GM23248 (cell line): ENCODE measurements at regions not wholly inside any gene's neighbourhood (a gene's known extent, or its start where the extent isn't known, plus 50 kb on each side); places are given as distances from the start of the nearest gene placed in this dataset.

Source experiments
- DNase-seq: peaks from one replicate; pipeline ENCODE4 v3.0.0-alpha.2; 2015
- H2AFZ ChIP-seq: fragments of 200-600 bp; sonication (generic); 2 replicates; pipeline ENCODE4 v1.6.1; 2016; ENCODE audit warnings: antibody characterized with exemption
- H3F3A ChIP-seq: fragments of 200-600 bp; sonication (generic); 2 replicates; pipeline ENCODE4 v1.6.1; 2016; ENCODE audit warnings: mild to moderate bottlenecking, antibody characterized with exemption, mixed run types; ENCODE audit not compliant: insufficient read depth
- H3K27ac ChIP-seq: fragments of 200-600 bp; sonication (generic); 2 replicates; pipeline ENCODE4 v1.5.1; 2016; ENCODE audit warnings: mild to moderate bottlenecking
- H3K27me3 ChIP-seq: fragments of 200-600 bp; sonication (generic); replicated peaks from 2 replicates; pipeline ENCODE4 v1.6.1; 2016; ENCODE audit warnings: mild to moderate bottlenecking; ENCODE audit not compliant: insufficient read depth
- H3K36me3 ChIP-seq: fragments of 200-600 bp; sonication (generic); 2 replicates; pipeline ENCODE4 v1.6.1; 2016; ENCODE audit warnings: low read depth, mild to moderate bottlenecking
- H3K4me1 ChIP-seq: fragments of 200-600 bp; sonication (generic); 2 replicates; pipeline ENCODE4 v1.6.1; 2016; ENCODE audit warnings: mild to moderate bottlenecking; ENCODE audit not compliant: insufficient read depth
- H3K4me2 ChIP-seq: fragments of 200-600 bp; sonication (generic); one replicate; pipeline ENCODE4 v1.6.1; 2016; ENCODE audit warnings: mild to moderate bottlenecking; ENCODE audit not compliant: unreplicated experiment
- H3K4me3 ChIP-seq: fragments of 200-600 bp; sonication (generic); 2 replicates; pipeline ENCODE4 v1.5.1; 2016; ENCODE audit warnings: mild to moderate bottlenecking
- H3K79me2 ChIP-seq: fragments of 200-600 bp; sonication (generic); 2 replicates; pipeline ENCODE4 v1.6.1; 2016; ENCODE audit warnings: mild to moderate bottlenecking; ENCODE audit not compliant: insufficient read depth
- H3K9ac ChIP-seq: fragments of 200-600 bp; sonication (generic); 2 replicates; pipeline ENCODE4 v1.6.1; 2016; ENCODE audit warnings: mild to moderate bottlenecking
- H3K9me2 ChIP-seq: fragments of 200-600 bp; sonication (generic); 2 replicates; pipeline ENCODE4 v1.6.1; 2016; ENCODE audit warnings: mixed run types, mild to moderate bottlenecking, moderate library complexity; ENCODE audit not compliant: insufficient read depth
- H3K9me3 ChIP-seq: fragments of 200-600 bp; sonication (generic); one replicate; pipeline ENCODE4 v1.6.1; 2017; ENCODE audit warnings: low read depth
- H4K20me1 ChIP-seq: fragments of 200-600 bp; sonication (generic); 2 replicates; pipeline ENCODE4 v1.6.0; 2016; ENCODE audit not compliant: insufficient read depth
- EZH2 ChIP-seq: fragments of 200-600 bp; sonication (generic); IDR thresholded peaks from 2 replicates; pipeline ENCODE4 v1.6.1; 2018; ENCODE audit warnings: antibody characterized with exemption, mild to moderate bottlenecking; ENCODE audit not compliant: insufficient read depth, poor library complexity, severe bottlenecking
- EZH2phosphoT487 ChIP-seq: fragments of 200-600 bp; sonication (generic); IDR thresholded peaks from 2 replicates; pipeline ENCODE4 v1.6.1; 2018; ENCODE audit warnings: antibody characterized with exemption, moderate library complexity, mild to moderate bottlenecking, low read depth; ENCODE audit not compliant: insufficient read depth
- WGBS, 2 experiments: methylation state at CpG; one replicate each; pipeline ENCODE4 v1.1.6; 2015 to 2017; ENCODE audit warnings: low lambda C conversion rate in 2 of 2, low coverage in 1 of 2; ENCODE audit errors: missing lambda C conversion rate in 2 of 2; 5-methylcytosine and 5-hydroxymethylcytosine counted together
- in situ Hi-C: fragments of 300-500 bp; cut with MboI; formaldehyde crosslinking; loops from 2 replicates; pipeline ENCODE4 v1.15.0; 2020

GRCh38 chr16:62404842-62405611, 368.8 kb upstream of the CDH8 start:
- H3K27ac ChIP-seq: no peak overlapping the region
- H3K27me3 ChIP-seq: no peaks in the 10 kb centered on the region
- no peaks in the 10 kb centered on the region for H3K9me3 ChIP-seq
- in situ Hi-C loops: no loop called here
- no peak overlapping the region for H3K4me3 ChIP-seq
- H3K4me1 ChIP-seq: no peaks in the 10 kb centered on the region
- no peak overlapping the region for H2AFZ ChIP-seq
- H3K9me2 ChIP-seq: no peaks in the 10 kb centered on the region
- H3K79me2 ChIP-seq: no peaks in the 10 kb centered on the region
- 0 to 4% methylated on average over 1 of the region's 1 CpG for WGBS, 2 experiments
- TF ChIP-seq EZH2phosphoT487 (no peak), EZH2 (no peak)
- H3F3A ChIP-seq: no peaks in the 10 kb centered on the region
- no peak overlapping the region for H3K9ac ChIP-seq
- no peaks in the 10 kb centered on the region for H3K36me3 ChIP-seq
- no peak for DNase-seq
- no peaks in the 10 kb centered on the region for H4K20me1 ChIP-seq
- H3K4me2 ChIP-seq: no peak overlapping the region

- no peaks in the 10 kb centered on the region for H3F3A ChIP-seq
- WGBS, 2 experiments: 29 to 37% methylated on average over 5 to 6 of the region's 6 CpGs
- in situ Hi-C loops: no loop called here
- H3K4me2 ChIP-seq: no peak overlapping the region
- H3K9me2 ChIP-seq: no peaks in the 10 kb centered on the region
- no peak overlapping the region for H3K9ac ChIP-seq
- no peaks in the 10 kb centered on the region for H3K27me3 ChIP-seq
- no peaks in the 10 kb centered on the region for H3K79me2 ChIP-seq
- H2AFZ ChIP-seq: no peak overlapping the region
- no peak for DNase-seq
- H4K20me1 ChIP-seq: no peaks in the 10 kb centered on the region
- no peak overlapping the region for H3K4me3 ChIP-seq
- H3K9me3 ChIP-seq: no peaks in the 10 kb centered on the region
- no peaks in the 10 kb centered on the region for H3K4me1 ChIP-seq
- H3K27ac ChIP-seq: no peak overlapping the region
- no peak for TF ChIP-seq EZH2
- TF ChIP-seq EZH2phosphoT487: no peak
- no peaks in the 10 kb centered on the region for H3K36me3 ChIP-seq
Measured at GRCh38 chr16:62392698-62393097, 356.5 kb upstream of the CDH8 start.

GRCh38 chr16:62391940-62392339, 355.7 kb upstream of the CDH8 start:
- Histone ChIP-seq H3K79me2 (no peaks in the 10 kb centered on the region), H3K27ac (no peak overlapping the region), H3K27me3 (no peaks in the 10 kb centered on the region), H4K20me1 (no peaks in the 10 kb centered on the region), H2AFZ (no peak overlapping the region), H3K4me3 (no peak overlapping the region), H3K4me2 (no peak overlapping the region), H3K36me3 (no peaks in the 10 kb centered on the region), H3F3A (no peaks in the 10 kb centered on the region), H3K9me2 (no peaks in the 10 kb centered on the region), H3K9ac (no peak overlapping the region), H3K4me1 (no peaks in the 10 kb centered on the region), H3K9me3 (no peaks in the 10 kb centered on the region)
- 34 to 49% methylated on average over 6 to 8 of the region's 8 CpGs for WGBS, 2 experiments
- in situ Hi-C loops: no loop called here
- DNase-seq: no peak
- TF ChIP-seq EZH2 (no peak), EZH2phosphoT487 (no peak)

GRCh38 chr16:62391134-62391533, 354.9 kb upstream of the CDH8 start:
- Histone ChIP-seq H3K27ac (no peak overlapping the region), H2AFZ (no peak overlapping the region), H3K79me2 (no peaks in the 10 kb centered on the region), H3K4me2 (no peak overlapping the region), H4K20me1 (no peaks in the 10 kb centered on the region), H3K4me1 (no peaks in the 10 kb centered on the region), H3K36me3 (no peaks in the 10 kb centered on the region), H3F3A (no peaks in the 10 kb centered on the region), H3K27me3 (no peaks in the 10 kb centered on the region), H3K9me2 (no peaks in the 10 kb centered on the region), H3K9ac (no peak overlapping the region), H3K4me3 (no peak overlapping the region), H3K9me3 (no peaks in the 10 kb centered on the region)
- in situ Hi-C loops: no loop called here
- 23 to 48% methylated on average over 1 of the region's 1 CpG for WGBS, 2 experiments
- TF ChIP-seq EZH2 (no peak), EZH2phosphoT487 (no peak)
- no peak for DNase-seq

GRCh38 chr16:62390214-62390613, 354.0 kb upstream of the CDH8 start:
- Histone ChIP-seq H3K27ac (no peak overlapping the region), H3K27me3 (no peaks in the 10 kb centered on the region), H3K9ac (no peak overlapping the region), H3K4me2 (no peak overlapping the region), H4K20me1 (no peaks in the 10 kb centered on the region), H3K4me1 (no peaks in the 10 kb centered on the region), H2AFZ (no peak overlapping the region), H3K9me3 (no peaks in the 10 kb centered on the region), H3F3A (no peaks in the 10 kb centered on the region), H3K4me3 (no peak overlapping the region), H3K79me2 (no peaks in the 10 kb centered on the region), H3K36me3 (no peaks in the 10 kb centered on the region), H3K9me2 (no peaks in the 10 kb centered on the region)
- no peak for DNase-seq
- in situ Hi-C loops: no loop called here
- TF ChIP-seq EZH2phosphoT487 (no peak), EZH2 (no peak)
